IPS-NIHi7 (cell line): ENCODE measurements at regions not wholly inside any gene's neighbourhood (a gene's known extent, or its start where the extent isn't known, plus 50 kb on each side); places are given as distances from the start of the nearest gene placed in this dataset.
"Not testable (repeated sequence)": the region's sequence is repeated elsewhere in the genome, so short reads cannot be mapped to it uniquely, and the experiment has no call there.

Experiments
- DNase-seq: peaks from one replicate; pipeline ENCODE4 v3.0.0; 2012; ENCODE audit warnings: mixed read lengths; ENCODE audit errors: extremely low spot score

DNA sequence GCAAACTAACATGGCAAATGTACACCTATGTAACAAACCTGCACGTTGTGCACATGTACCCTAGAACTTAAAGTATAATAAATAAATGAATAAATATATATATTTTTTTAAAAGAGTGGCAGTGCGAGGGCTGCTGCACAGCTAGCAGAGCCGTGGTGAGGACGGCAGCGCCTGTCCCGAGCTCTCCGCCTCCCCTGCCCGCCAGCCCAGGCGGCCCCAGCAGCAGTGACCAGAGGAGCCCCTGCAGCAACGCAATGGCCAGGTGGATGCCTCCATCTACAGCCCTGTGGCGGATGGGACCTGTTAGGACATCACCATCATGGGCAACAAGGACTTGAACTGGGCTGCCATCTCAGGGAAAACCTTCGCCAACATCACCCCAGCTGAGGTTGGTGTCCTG is 351.9 kb downstream of the FAM72C start:
- no peak for DNase-seq

DNA sequence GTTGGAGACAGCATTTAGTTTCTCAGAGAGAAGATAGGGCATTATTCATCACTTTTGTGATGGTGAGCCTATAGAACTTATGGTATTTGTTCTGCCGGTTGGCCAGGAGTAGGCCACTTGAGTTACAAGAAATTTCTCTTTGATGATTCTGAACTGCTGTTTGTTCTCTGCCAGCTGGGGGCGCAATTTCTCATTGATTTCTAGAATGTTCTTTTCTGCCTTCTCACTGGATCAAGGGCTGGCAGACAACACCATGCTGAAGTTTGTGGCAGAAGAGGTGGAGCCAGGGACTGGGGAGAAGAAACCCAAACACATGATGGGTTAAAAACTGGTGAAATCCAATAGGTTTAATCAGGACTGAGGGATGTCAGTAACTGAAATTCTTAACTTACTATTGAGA is 360.6 kb downstream of the FAM72C start:
- DNase-seq, result peak; percentile 27

DNA sequence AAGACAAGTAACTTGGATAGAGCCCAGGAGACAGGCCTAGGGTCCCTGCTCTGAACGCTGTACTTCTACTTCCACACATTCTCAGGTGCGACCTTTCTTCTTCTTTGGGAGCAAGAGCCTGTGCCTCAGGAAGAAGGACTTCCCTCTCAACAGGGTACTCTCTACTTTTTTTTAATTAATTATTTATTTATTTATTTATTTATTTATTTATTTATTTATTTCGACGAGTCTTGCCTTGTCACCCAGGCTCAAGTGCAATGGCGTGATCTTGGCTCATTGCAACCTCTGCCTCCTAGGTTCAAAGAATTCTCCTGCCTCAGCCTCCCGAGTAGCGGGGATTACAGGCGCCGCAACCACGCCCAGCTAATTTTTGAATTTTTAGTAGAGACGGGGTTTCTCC is 361.6 kb downstream of the FAM72C start:
- DNase-seq, result no peak

DNA sequence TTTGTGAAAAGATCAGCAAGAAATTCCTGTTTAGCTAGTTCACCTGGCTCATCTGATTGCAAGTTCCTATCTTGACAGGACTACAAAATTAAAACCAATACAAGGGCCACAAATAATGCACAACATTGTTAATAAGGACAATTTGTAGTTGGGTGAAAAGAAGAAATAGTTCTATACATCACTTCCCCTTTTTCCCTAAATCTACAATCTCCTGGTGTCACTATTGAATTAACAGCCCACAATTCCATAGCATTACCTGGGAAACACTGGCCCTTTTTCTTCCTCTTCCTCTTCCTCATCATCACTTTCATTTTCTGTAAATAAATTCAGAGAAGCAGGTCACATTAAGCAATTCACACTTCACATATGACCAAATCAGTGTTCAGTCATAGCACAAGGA is 366.9 kb downstream of the FAM72C start:
- DNase-seq, result no peak

DNA sequence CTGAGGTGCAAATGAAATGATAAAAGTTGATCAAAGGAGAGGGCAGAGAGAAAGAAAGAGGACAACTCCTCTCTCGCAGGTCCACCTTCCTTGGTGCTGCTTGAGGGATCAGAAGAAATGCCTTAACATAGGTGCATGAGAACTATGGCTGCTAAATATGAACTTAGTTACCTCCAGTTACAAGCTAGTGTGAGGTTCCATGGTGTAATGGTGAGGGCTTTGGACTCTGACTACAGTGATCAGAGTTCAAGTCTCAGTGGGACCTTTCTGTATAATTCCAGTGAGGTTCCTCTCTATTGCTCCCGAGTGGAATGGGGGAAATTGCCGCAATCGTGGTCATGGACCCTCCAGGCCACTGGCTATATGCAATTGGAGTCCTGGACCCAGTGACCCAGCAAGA is 387.3 kb downstream of the FAM72C start:
- no peak for DNase-seq

DNA sequence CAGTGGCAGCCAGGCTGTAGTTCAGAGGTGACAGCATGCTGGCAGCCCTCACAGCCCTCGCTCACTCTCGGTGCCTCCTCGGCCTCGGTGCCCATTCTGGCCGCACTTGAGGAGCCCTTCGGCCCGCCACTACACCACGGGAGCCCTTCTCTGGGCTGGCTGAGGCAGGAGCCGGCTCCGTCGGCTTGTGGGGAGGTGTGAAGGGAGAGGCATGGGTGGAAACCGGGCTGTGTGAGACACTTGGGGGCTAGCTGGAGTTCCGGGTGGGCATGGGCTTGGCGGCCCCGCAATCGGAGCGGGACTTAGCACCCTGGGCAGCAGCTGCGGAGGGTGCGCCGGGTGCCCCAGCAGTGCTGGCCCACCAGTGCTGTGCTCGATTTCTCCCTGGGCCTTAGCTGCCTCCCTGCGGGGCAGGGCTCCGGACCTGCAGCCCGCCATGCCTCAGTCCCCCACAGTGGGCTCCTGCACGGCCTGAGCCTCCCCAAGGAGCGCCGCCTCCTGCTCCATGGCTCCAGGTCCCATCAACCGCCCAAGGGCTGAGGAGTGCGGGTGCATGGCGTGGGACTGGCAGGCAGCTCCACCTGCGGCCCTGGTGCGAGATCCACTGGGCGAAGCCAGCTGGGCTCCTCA is 396.8 kb downstream of the FAM72C start:
- DNase-seq, result no peak

DNA sequence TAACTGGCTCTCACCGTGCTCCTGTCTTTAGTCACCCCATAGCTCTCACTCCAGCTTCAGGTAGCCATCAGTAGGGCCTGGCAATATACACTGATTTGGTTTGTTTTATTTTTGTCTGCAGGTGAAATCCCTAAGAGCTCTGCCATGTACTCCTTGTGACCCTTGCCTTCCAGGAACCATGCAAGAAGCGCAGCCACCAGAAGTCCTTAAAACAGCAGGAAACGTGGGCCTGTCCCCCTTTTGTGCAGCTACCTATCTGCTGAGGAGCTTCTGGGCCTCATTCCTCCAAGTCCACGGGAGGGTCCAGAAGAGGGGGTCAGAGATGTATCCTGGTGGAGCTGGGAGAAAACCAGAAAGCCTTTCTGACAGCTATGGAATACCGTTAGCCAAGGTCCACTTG is 399.1 kb downstream of the FAM72C start:
- not testable (repeated sequence) for DNase-seq

DNA sequence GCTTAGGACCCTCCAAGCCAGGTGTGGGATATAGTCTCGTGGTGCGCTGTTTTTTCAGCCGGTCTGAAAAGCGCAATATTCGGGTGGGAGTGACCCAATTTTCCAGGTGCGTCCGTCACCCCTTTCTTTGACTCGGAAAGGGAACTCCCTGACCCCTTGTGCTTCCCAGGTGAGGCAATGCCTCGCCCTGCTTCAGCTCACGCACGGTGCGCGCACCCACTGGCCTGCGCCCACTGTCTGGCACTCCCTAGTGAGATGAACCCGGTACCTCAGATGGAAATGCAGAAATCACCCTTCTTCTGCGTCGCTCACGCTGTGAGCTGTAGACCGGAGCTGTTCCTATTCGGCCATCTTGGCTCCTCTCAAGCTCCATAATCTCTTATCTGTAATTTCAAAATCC is 408.0 kb downstream of the FAM72C start:
- DNase-seq, result not testable (repeated sequence)

DNA sequence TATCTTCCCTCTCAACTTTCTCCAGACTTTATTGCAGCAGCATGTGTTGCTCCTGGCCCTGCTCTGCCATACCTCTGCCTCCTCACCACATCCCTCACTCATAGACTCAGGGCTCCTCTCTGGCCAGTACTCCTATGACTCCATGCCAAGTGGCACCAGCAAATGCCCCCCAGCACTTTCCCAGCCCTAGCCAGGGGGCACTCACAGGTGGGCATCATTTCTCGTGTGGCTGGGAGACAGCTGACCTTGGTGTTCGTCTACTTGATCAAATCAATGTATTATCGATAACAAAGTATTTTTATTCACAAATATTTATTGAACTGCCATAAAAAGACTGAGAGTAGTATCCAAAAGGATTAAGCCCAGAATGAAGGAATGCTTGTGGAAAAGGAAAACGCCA is 418.2 kb downstream of the FAM72C start:
- DNase-seq, result no peak

- DNase-seq, result not testable (repeated sequence)
These were observed 467.1 kb downstream of the FAM72C start for GRCh38 chr1:143504703-143505102.

DNA sequence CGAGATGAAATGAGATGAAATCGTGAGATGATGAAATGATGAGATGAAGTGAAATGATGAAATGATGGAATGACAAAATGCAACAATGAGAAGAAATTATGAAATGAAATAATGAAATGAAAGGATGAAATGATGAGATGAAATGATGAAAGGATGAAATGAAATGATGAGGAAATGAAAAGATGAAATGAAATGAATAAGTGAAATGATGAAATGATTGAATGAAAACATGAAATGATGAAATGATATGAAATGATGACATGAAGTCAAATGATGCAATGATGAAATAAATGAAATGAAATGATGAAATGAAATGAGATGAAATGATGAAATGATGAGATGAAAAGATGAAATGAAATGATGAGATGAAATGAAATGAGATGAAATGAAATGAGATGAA is 467.7 kb downstream of the FAM72C start:
- not testable (repeated sequence) for DNase-seq

- not testable (repeated sequence) for DNase-seq
These were observed 468.7 kb downstream of the FAM72C start for GRCh38 chr1:143503048-143503447.

GRCh38 chr1:143502038-143502437 is 469.7 kb downstream of the FAM72C start:
- not testable (repeated sequence) for DNase-seq

DNA sequence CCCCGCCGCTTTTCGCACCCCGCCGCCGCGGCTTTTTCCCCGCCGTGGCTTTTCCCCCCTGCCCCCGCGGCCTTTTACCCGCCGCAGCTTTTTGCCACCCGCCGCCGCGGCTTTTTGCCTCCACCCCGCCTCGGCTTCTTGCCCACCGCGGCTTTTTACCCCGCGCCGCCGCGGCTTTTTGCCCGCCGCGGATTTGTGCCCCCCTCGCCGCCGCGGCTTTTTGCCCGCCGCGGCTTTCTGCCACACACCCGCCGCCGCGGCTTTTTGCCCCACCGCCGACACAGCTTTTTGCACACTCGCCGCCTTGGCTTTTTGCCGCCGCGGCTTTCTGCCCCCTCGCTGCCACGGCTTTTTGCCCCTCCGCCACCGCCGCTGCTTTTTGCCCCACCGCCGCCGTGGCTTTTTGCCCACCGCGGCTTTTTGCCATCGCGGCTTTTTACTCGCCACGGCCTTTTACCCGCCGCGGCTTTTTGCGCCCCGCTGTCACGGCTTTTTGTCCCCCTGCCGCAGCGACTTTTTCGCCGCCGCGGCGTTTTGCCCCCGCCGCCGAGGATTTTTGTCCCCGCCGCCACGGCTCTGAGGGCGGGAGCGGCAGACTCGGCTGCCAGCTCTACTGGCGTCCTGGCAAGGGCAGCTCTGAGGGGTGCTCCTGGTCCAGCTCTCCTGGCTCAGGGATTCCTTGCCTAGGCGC is 473.6 kb downstream of the FAM72C start:
- DNase-seq, result not testable (repeated sequence)

GRCh38 chr1:143497374-143497747 is 474.4 kb downstream of the FAM72C start:
- peak; percentile 5 for DNase-seq

DNA sequence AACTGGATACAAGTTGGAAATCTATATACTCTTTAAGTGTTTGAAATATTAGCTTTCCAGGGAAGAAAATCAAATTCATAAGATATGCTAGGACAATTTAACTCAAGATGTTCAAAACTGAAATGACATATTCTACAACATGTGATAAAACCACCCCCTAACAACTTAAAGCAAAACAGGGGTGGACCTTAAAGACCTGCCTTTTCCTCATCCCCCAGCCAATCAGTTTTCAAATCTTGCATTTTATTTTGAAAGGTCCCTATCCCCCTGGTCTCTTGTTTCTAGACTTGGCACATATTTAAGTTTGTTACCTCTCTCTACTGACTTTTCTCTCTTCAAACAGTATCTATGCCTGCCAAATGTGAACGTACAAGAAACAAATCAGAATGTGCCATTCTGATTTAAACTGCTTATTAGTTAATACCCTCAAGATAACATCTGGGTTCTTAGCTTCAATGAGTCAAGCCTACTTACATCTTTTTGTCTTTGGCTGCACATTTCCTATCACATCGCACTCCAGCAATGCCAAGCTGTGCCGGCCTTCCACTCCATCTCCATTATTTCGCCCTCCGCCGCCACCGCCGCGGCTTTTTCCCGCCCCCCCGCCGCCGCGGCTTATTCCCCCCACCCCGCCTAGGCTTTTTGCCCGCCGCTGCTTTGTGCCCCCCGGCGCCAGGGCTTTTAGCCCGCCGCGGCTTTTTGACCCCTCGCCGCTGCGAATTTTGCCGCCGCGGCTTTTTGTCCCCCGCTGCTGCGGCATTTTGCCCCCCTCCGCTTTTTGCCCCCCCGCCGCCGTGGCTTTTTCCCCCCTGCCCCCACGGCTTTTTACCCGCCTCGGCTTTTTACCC is 475.0 kb downstream of the FAM72C start:
- DNase-seq, result not testable (repeated sequence)
